ENCODE measurements at regions not wholly inside any gene's neighbourhood (a gene's known extent, or its start where the extent isn't known, plus 50 kb on each side); places are given as distances from the start of the nearest gene placed in this dataset.

DNA sequence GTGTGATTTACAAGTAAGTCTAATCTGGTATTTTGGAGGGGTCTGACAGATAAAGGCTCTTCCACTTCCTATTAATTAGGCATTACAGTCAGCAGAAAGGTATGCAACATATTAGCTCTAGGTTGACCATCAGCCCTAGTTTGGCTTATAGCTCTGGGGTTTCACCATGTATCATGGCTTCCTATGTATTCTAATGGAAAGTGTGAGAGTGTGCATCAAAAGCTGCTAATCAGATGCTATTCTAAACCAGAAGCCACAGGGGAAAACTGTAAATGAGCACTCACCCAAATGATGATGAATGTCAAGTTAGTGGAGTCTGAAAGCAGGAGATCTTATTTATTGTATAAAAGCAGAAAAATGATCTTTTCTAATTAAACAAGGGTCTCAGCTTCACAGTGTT lies 149.2 kb upstream of the MITF start:
- DNase-seq (ENCODE audit: insufficient read length, low spot score), result no peak
- TF ChIP-seq CTCF (IDR thresholded peaks at IDR 0.05; ENCODE audit: insufficient read depth, missing control alignments), result no peak
- FAIRE-seq, result no peak

- FAIRE-seq, result no peak
- no peak for DNase-seq (ENCODE audit: insufficient read length, low spot score)
- no peak for TF ChIP-seq CTCF (IDR thresholded peaks at IDR 0.05; ENCODE audit: insufficient read depth, missing control alignments)
Observed at GRCh38 chr3:69588170-69588569, 151.1 kb upstream of the MITF start.

- no peak for FAIRE-seq
- TF ChIP-seq CTCF (IDR thresholded peaks at IDR 0.05; ENCODE audit: insufficient read depth, missing control alignments), result no peak
- DNase-seq (ENCODE audit: insufficient read length, low spot score), result no peak
Observed at GRCh38 chr3:69585472-69585871, 153.8 kb upstream of the MITF start.

DNA sequence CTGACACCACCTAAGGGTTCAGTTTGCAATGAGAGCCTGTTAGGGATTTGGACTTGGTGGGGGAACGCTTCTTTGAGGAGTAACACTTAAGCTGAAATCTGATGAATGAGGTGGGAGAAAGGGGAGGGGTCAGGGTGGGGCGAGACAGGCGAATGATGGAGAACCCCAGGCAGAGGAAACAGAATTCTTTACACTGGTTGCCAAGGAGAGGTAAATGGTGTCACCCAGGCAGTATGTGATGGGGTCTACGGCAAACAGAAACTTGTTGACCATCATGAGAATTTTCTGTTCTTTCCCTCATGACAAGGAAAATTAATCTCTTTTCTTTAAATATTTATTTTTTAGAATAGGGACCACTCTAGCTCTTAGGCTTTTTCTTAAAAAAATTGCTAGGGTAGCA lies 157.2 kb upstream of the MITF start:
- FAIRE-seq, result no peak
- no peak for DNase-seq (ENCODE audit: insufficient read length, low spot score)
- no peak for TF ChIP-seq CTCF (IDR thresholded peaks at IDR 0.05; ENCODE audit: insufficient read depth, missing control alignments)

DNA sequence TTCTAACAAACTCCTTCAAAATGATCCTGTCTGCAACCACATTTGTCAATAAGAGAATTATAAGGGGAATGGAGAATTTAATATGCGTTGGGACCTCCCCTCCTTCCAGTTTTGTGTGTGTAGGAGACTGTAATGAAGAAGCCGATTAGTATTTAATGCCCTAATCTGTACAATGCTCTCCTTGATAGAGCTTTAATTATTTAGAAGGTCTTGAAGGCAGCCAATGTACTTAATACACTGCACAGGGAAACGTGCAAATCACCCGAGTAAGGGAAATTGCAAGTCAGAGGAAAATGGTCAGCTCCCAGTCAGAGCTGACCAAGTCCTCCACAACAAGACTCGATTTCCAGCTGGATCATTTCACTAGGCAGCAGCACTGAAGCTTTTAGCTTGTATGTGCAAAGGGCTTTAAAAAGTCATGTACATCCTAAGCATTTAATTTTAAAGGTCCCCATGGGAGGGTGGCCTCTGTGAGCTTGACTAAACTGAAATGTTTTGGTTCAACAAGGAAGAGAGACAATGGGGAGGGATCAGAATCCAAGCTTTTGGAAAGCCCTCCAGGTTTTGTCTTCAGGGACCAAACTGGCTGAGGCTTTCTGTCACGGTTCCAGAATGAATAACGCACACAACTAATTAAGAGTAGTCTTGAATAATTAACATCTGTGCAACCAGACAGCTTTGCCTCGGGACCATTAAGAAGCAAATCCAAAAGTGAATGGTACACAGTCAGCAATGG lies 159.8 kb upstream of the MITF start:
- DNase-seq (ENCODE audit: insufficient read length, low spot score), result peak; percentile 12
- no peak for TF ChIP-seq CTCF (IDR thresholded peaks at IDR 0.05; ENCODE audit: insufficient read depth, missing control alignments)
- FAIRE-seq, result peak; percentile 38

- TF ChIP-seq CTCF (IDR thresholded peaks at IDR 0.05; ENCODE audit: insufficient read depth, missing control alignments), result no peak
- DNase-seq (ENCODE audit: insufficient read length, low spot score) (no peak), FAIRE-seq (no peak)
Observed at GRCh38 chr3:69569520-69569919, 169.7 kb upstream of the MITF start.

GRCh38 chr3:69568951-69569350 lies 170.3 kb upstream of the MITF start:
- TF ChIP-seq CTCF (IDR thresholded peaks at IDR 0.05; ENCODE audit: insufficient read depth, missing control alignments), result no peak
- no peak for FAIRE-seq
- DNase-seq (ENCODE audit: insufficient read length, low spot score), result no peak

All from D721Med (cell line).